GM23248 (cell line): ENCODE measurements at regions not wholly inside any gene's neighbourhood (a gene's known extent, or its start where the extent isn't known, plus 50 kb on each side); places are given as distances from the start of the nearest gene placed in this dataset.

Experiments used
- EZH2 ChIP-seq: fragments of 200-600 bp; sonication (generic); IDR thresholded peaks from 2 replicates; pipeline ENCODE4 v1.6.1; 2018; ENCODE audit warnings: antibody characterized with exemption, mild to moderate bottlenecking; ENCODE audit not compliant: insufficient read depth, poor library complexity, severe bottlenecking
- EZH2phosphoT487 ChIP-seq: fragments of 200-600 bp; sonication (generic); IDR thresholded peaks from 2 replicates; pipeline ENCODE4 v1.6.1; 2018; ENCODE audit warnings: antibody characterized with exemption, moderate library complexity, mild to moderate bottlenecking, low read depth; ENCODE audit not compliant: insufficient read depth

- TF ChIP-seq EZH2 (no peak), EZH2phosphoT487 (no peak)
Measured at GRCh38 chr9:103661663-103662062, 432.4 kb upstream of the SMC2 start.
